ENCODE measurements at regions not wholly inside any gene's neighbourhood (a gene's known extent, or its start where the extent isn't known, plus 50 kb on each side); places are given as distances from the start of the nearest gene placed in this dataset.

- TF ChIP-seq EZH2 (IDR thresholded peaks at IDR 0.05; ENCODE audit: insufficient read depth, poor library complexity, severe bottlenecking) (no peak), EZH2phosphoT487 (IDR thresholded peaks at IDR 0.05; ENCODE audit: insufficient read depth, low read depth) (no peak)
Measured at GRCh38 chr11:83371489-83371888, 85.3 kb upstream of the CCDC90B start.
